ENCODE measurements at regions not wholly inside any gene's neighbourhood (a gene's known extent, or its start where the extent isn't known, plus 50 kb on each side); places are given as distances from the start of the nearest gene placed in this dataset.
A peak's percentile ranks its signal among the peaks of the same experiment; 100 is the strongest.

DNA sequence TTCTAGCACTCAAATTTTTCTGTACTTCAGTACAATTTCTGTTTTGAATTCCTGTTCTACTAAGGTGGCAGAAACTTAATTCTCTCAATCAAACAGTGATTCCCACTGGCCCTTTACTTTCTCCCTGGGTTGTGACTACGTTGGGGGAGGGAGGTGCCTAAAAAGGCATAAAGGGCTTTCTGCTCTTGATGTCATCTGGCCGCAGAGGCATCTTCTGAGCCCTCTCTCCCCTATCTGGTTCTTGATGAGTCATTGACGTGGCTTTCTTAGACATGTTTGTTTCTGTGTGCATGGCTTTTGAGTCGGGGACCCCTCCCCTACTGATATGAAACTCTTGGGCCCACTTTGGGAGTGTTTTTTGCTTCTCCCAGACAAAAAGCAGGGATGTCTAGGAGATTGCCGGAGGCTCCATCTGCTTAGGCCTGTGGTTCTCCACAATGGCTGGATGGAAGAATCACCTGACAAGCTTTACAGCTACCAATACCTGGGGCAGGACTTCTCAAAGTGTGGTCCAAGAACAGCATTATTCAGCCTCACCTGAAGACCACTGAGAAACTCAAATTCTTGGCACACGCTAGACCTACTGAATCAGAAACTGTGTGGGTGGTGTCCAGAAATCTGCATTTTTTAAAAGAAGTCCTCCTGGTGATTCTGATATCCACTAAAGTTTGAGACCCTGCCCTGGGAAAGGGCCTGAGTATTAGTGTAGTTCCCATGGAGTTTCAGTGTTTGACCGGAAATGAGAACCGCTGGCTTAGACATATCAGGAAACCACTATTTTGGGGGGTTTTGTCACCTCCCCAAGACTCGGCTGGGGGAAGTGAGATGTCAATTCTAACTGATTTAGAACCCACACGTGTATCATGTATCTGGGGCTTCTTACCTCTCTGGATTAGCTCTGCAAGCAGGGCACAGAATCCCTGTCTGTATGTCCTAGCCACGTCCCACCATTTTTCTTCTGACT, 395.7 kb upstream of the PDE3A start:
- Mint-ChIP-seq H3K9me3 (ENCODE audit: unreplicated experiment) (no peaks in the 10 kb centered on the region), H3K36me3 (ENCODE audit: unreplicated experiment) (no peaks in the 10 kb centered on the region), H3K4me3 (ENCODE audit: unreplicated experiment) (no peak overlapping the region), H3K27ac (ENCODE audit: unreplicated experiment) (peak overlapping the region; percentile 0), H3K27me3 (ENCODE audit: unreplicated experiment) (no peaks in the 10 kb centered on the region), H3K4me1 (ENCODE audit: low read depth, unreplicated experiment) (peaks cover 24% of the 10 kb centered on the region)
- TF ChIP-seq, protein P1, sequence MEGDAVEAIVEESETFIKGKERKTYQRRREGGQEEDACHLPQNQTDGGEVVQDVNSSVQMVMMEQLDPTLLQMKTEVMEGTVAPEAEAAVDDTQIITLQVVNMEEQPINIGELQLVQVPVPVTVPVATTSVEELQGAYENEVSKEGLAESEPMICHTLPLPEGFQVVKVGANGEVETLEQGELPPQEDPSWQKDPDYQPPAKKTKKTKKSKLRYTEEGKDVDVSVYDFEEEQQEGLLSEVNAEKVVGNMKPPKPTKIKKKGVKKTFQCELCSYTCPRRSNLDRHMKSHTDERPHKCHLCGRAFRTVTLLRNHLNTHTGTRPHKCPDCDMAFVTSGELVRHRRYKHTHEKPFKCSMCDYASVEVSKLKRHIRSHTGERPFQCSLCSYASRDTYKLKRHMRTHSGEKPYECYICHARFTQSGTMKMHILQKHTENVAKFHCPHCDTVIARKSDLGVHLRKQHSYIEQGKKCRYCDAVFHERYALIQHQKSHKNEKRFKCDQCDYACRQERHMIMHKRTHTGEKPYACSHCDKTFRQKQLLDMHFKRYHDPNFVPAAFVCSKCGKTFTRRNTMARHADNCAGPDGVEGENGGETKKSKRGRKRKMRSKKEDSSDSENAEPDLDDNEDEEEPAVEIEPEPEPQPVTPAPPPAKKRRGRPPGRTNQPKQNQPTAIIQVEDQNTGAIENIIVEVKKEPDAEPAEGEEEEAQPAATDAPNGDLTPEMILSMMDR (IDR thresholded peaks at IDR 0.05; ENCODE audit: partially characterized antibody, unreplicated experiment), result no peak
- no peak for DNase-seq

DNA sequence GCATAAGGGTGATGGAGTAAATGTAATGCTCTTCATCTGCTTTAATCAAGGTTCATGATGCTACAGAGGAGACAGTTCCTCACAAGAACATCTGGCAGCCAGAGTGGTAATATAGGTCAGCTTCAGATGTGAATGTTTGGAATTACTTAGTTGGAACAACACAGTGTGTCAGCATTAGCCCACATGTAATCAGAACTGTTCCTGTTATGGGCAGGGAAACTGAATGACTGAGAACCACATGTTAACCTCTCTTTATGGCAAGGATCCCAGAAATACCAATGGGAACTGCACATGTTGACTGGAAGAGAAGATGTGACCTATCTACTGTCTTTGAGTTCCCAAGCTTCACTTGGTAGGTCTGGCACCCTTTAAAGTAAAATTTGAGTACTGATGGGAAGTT, 390.1 kb upstream of the PDE3A start:
- DNase-seq, result no peak
- Mint-ChIP-seq H3K27ac (ENCODE audit: unreplicated experiment) (no peak overlapping the region), H3K27me3 (ENCODE audit: unreplicated experiment) (no peaks in the 10 kb centered on the region), H3K36me3 (ENCODE audit: unreplicated experiment) (no peaks in the 10 kb centered on the region), H3K9me3 (ENCODE audit: unreplicated experiment) (no peaks in the 10 kb centered on the region), H3K4me3 (ENCODE audit: unreplicated experiment) (no peak overlapping the region), H3K4me1 (ENCODE audit: low read depth, unreplicated experiment) (no peaks in the 10 kb centered on the region)
- TF ChIP-seq, protein P1 (IDR thresholded peaks at IDR 0.05; ENCODE audit: partially characterized antibody, unreplicated experiment), result no peak

DNA sequence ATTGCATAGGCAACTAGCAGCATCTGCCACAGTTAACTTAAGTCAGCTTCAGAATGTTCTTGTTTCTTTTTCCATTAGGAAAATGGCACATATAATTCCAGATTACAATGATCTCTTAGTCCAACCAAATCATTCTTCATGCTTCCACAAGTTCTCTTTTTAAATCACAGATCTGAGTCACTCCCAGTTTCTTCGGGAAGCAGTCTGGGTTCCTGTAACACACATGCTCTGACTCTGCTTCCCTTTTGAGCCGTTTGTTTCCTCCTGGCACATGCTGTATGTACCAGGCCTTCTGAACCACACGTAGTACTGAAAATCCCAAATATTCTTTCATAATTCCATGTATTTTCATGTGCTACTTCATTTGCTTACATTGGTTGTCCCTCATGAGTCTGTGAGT, 388.8 kb upstream of the PDE3A start:
- DNase-seq, result no peak
- no peak overlapping the region for H3K4me3 Mint-ChIP-seq (ENCODE audit: unreplicated experiment)
- TF ChIP-seq, protein P1 (IDR thresholded peaks at IDR 0.05; ENCODE audit: partially characterized antibody, unreplicated experiment), result no peak
- H3K27ac Mint-ChIP-seq (ENCODE audit: unreplicated experiment), result no peak overlapping the region
- no peaks in the 10 kb centered on the region for H3K4me1 Mint-ChIP-seq (ENCODE audit: low read depth, unreplicated experiment)
- H3K36me3 Mint-ChIP-seq (ENCODE audit: unreplicated experiment), result no peaks in the 10 kb centered on the region
- H3K9me3 Mint-ChIP-seq (ENCODE audit: unreplicated experiment), result no peaks in the 10 kb centered on the region
- H3K27me3 Mint-ChIP-seq (ENCODE audit: unreplicated experiment), result no peaks in the 10 kb centered on the region

DNA sequence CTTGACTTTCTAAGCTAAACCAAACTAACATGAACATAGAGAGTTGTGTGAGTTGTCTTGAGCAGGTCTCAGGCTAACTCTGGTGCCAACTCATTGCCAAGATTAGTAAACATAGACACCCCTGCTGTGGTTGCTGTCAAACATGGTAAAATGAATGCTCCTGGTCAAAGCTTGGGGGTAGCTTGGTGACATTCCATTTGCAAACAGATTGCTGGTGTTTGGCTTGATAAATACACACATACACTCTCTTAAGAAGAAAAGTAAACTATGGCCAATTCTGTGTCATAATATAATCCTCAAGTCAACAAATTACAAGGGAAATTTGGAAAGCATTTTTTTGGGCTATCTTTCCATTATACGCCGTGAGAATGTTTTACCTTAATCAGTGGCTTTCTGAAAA, 386.4 kb upstream of the PDE3A start:
- Mint-ChIP-seq H3K27me3 (ENCODE audit: unreplicated experiment) (no peaks in the 10 kb centered on the region), H3K36me3 (ENCODE audit: unreplicated experiment) (no peaks in the 10 kb centered on the region), H3K4me3 (ENCODE audit: unreplicated experiment) (no peak overlapping the region), H3K9me3 (ENCODE audit: unreplicated experiment) (no peaks in the 10 kb centered on the region), H3K27ac (ENCODE audit: unreplicated experiment) (no peak overlapping the region), H3K4me1 (ENCODE audit: low read depth, unreplicated experiment) (no peaks in the 10 kb centered on the region)
- TF ChIP-seq, protein P1 (IDR thresholded peaks at IDR 0.05; ENCODE audit: partially characterized antibody, unreplicated experiment), result no peak
- no peak for DNase-seq

DNA sequence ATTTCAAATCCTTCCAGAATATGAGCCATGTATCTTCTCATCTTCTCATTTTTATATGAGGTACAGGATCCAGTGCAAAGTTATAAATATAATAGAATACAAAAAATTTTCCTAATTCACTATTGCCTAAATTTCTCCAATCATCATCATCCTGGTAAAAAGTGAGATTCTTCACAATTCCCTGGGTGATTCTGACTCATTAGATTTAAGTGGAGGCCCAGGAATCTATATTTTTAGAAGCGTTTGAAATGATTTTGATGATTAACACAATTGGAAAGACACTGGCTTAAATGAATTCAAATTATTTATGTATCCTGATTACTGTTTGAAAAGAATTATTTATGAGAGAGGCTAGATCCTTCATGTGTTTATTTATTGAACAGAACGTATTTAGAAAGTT, 380.3 kb upstream of the PDE3A start:
- Mint-ChIP-seq H3K36me3 (ENCODE audit: unreplicated experiment) (no peaks in the 10 kb centered on the region), H3K27me3 (ENCODE audit: unreplicated experiment) (no peaks in the 10 kb centered on the region), H3K27ac (ENCODE audit: unreplicated experiment) (no peak overlapping the region), H3K4me1 (ENCODE audit: low read depth, unreplicated experiment) (no peaks in the 10 kb centered on the region), H3K9me3 (ENCODE audit: unreplicated experiment) (peaks cover 1% of the 10 kb centered on the region), H3K4me3 (ENCODE audit: unreplicated experiment) (no peak overlapping the region)
- DNase-seq, result no peak
- TF ChIP-seq, protein P1 (IDR thresholded peaks at IDR 0.05; ENCODE audit: partially characterized antibody, unreplicated experiment), result no peak
